IPS-18a (cell line): ENCODE measurements at regions not wholly inside any gene's neighbourhood (a gene's known extent, or its start where the extent isn't known, plus 50 kb on each side); places are given as distances from the start of the nearest gene placed in this dataset.

ENCODE experiments used
- H3K27ac ChIP-seq: one replicate; pipeline ENCODE4 v1.5.1; 2013; ENCODE audit warnings: low read length
- H3K27me3 ChIP-seq: one replicate; pipeline ENCODE4 v1.6.1; 2013; ENCODE audit warnings: mild to moderate bottlenecking, low read length; ENCODE audit not compliant: control insufficient read depth, insufficient read depth
- H3K36me3 ChIP-seq: one replicate; pipeline ENCODE4 v1.6.1; 2013; ENCODE audit warnings: low read depth, low read length; ENCODE audit not compliant: control insufficient read depth
- H3K4me1 ChIP-seq: one replicate; pipeline ENCODE4 v1.6.1; 2013; ENCODE audit warnings: low read depth, low read length; ENCODE audit not compliant: control insufficient read depth
- H3K4me3 ChIP-seq: one replicate; pipeline ENCODE4 v1.5.1; 2013; ENCODE audit warnings: low read length
- H3K9ac ChIP-seq: one replicate; pipeline ENCODE4 v1.6.1; 2013; ENCODE audit warnings: mild to moderate bottlenecking, low read length, moderate library complexity
- H3K9me3 ChIP-seq: one replicate; pipeline ENCODE4 v1.6.1; 2013; ENCODE audit warnings: low read depth, low read length; ENCODE audit not compliant: control insufficient read depth

- no peak overlapping the region for H3K27ac ChIP-seq
- no peaks in the 10 kb centered on the region for H3K36me3 ChIP-seq
- no peak overlapping the region for H3K4me3 ChIP-seq
- no peaks in the 10 kb centered on the region for H3K9me3 ChIP-seq
- H3K27me3 ChIP-seq: no peaks in the 10 kb centered on the region
- H3K4me1 ChIP-seq: no peaks in the 10 kb centered on the region
- no peak overlapping the region for H3K9ac ChIP-seq
Measured at GRCh38 chr4:125849869-125850268, 535.1 kb downstream of the FAT4 start.

DNA sequence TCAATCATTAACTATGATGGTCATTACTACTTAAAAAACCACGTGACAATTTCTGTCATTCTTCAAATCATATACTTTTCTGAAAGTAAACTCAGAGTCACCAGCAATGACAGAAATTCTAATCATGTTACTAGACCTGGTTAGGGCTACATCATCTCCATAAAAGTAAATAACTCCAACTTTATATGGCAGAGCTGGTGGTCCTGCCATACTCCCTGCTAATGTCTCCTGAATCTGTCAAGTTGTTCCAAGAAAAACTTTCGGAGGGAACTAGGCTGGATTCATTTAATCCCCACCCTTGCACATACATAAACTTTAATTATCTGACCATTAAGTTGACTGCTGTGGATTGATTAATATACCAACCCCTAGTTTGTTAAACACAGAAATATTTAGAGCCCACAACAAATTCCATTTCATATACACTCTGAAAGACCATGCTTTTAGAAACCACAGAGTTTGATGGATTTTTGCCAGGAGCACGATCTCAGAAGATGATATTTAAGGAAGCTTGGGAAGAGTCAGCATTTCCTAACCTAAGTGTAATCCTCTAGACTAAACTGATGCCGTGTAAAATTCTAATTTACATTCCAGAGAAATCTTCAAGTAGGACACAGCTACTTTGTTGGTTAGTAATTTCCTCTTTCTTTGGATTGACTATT lies 577.0 kb downstream of the FAT4 start:
- Histone ChIP-seq H3K9ac (no peak overlapping the region), H3K4me1 (no peaks in the 10 kb centered on the region), H3K36me3 (no peaks in the 10 kb centered on the region), H3K9me3 (no peaks in the 10 kb centered on the region), H3K27me3 (no peaks in the 10 kb centered on the region), H3K4me3 (no peak overlapping the region), H3K27ac (no peak overlapping the region)

DNA sequence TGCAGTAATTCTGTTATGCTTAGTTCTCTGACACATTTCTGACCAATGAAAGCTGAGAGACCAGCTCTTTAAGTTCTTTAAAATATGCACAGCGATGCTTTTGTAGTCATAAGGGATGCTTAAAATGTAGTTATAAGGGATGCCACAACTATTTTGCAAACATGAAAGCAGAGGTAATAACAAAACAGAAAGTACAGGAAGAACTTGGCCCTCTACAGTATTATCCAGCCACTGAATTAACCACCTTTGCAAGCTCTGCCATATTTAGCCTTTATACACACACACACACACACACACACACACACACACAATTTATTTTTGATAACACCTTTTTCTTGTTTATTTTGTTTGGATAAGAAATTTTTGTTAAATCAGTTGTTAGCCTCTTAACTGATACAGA lies 590.0 kb downstream of the FAT4 start:
- Histone ChIP-seq H3K9me3 (no peaks in the 10 kb centered on the region), H3K9ac (no peak overlapping the region), H3K36me3 (no peaks in the 10 kb centered on the region), H3K27ac (no peak overlapping the region), H3K4me3 (no peak overlapping the region), H3K27me3 (no peaks in the 10 kb centered on the region), H3K4me1 (no peaks in the 10 kb centered on the region)

GRCh38 chr4:125911058-125911457 lies 596.3 kb downstream of the FAT4 start:
- no peak overlapping the region for H3K9ac ChIP-seq
- no peaks in the 10 kb centered on the region for H3K27me3 ChIP-seq
- H3K4me3 ChIP-seq: no peak overlapping the region
- no peaks in the 10 kb centered on the region for H3K4me1 ChIP-seq
- H3K9me3 ChIP-seq: peaks cover 3% of the 10 kb centered on the region
- no peak overlapping the region for H3K27ac ChIP-seq
- H3K36me3 ChIP-seq: no peaks in the 10 kb centered on the region

- H3K4me1 ChIP-seq: no peaks in the 10 kb centered on the region
- H3K27me3 ChIP-seq: no peaks in the 10 kb centered on the region
- H3K36me3 ChIP-seq: no peaks in the 10 kb centered on the region
- H3K9ac ChIP-seq: no peak overlapping the region
- H3K4me3 ChIP-seq: no peak overlapping the region
- H3K9me3 ChIP-seq: peaks cover 3% of the 10 kb centered on the region
- no peak overlapping the region for H3K27ac ChIP-seq
Measured at GRCh38 chr4:125911481-125911880, 596.7 kb downstream of the FAT4 start.

- no peaks in the 10 kb centered on the region for H3K9me3 ChIP-seq
- no peaks in the 10 kb centered on the region for H3K27me3 ChIP-seq
- H3K36me3 ChIP-seq: no peaks in the 10 kb centered on the region
- no peak overlapping the region for H3K4me3 ChIP-seq
- H3K27ac ChIP-seq: no peak overlapping the region
- no peak overlapping the region for H3K9ac ChIP-seq
- H3K4me1 ChIP-seq: no peaks in the 10 kb centered on the region
Measured at GRCh38 chr4:125917559-125917958, 602.8 kb downstream of the FAT4 start.

DNA sequence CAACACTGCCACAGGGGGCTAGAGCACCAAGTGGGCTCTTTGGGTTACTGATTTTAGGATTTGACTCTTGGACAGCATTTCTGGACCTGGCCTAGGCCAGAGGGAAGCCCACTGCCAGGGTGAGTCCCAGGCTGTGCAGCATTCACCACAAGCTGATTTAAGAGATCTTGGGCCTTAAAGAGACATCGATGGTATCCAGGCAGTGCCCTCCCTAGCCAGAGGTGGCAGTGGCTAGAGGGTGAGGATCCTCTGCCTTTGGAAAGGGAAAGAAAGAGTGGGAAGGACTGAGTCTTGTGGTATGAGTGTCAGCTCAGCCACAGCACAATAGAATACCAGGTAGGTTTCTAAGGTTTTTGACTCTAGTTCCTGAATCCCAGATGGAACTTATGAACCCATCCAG lies 613.9 kb downstream of the FAT4 start:
- Histone ChIP-seq H3K9me3 (no peaks in the 10 kb centered on the region), H3K36me3 (no peaks in the 10 kb centered on the region), H3K27me3 (no peaks in the 10 kb centered on the region), H3K27ac (no peak overlapping the region), H3K4me1 (no peaks in the 10 kb centered on the region), H3K9ac (no peak overlapping the region), H3K4me3 (no peak overlapping the region)

GRCh38 chr4:125938541-125938940 lies 623.8 kb downstream of the FAT4 start:
- H3K27ac ChIP-seq: no peak overlapping the region
- no peak overlapping the region for H3K9ac ChIP-seq

GRCh38 chr4:125940426-125940825 lies 625.7 kb downstream of the FAT4 start:
- Histone ChIP-seq H3K27me3 (no peaks in the 10 kb centered on the region), H3K9ac (no peak overlapping the region), H3K36me3 (no peaks in the 10 kb centered on the region), H3K4me1 (no peaks in the 10 kb centered on the region), H3K4me3 (no peak overlapping the region), H3K27ac (no peak overlapping the region), H3K9me3 (no peaks in the 10 kb centered on the region)

More at GRCh38 chr4:125938541-125938940, 623.8 kb downstream of the FAT4 start:
- H3K36me3 ChIP-seq: no peaks in the 10 kb centered on the region
- no peak overlapping the region for H3K4me3 ChIP-seq
- no peaks in the 10 kb centered on the region for H3K4me1 ChIP-seq
- no peaks in the 10 kb centered on the region for H3K9me3 ChIP-seq
- H3K27me3 ChIP-seq: no peaks in the 10 kb centered on the region

- no peaks in the 10 kb centered on the region for H3K27me3 ChIP-seq
- no peaks in the 10 kb centered on the region for H3K9me3 ChIP-seq
- no peak overlapping the region for H3K4me3 ChIP-seq
- H3K27ac ChIP-seq: no peak overlapping the region
- H3K4me1 ChIP-seq: no peaks in the 10 kb centered on the region
- no peaks in the 10 kb centered on the region for H3K36me3 ChIP-seq
- H3K9ac ChIP-seq: no peak overlapping the region
Measured at GRCh38 chr4:125944966-125945365, 630.2 kb downstream of the FAT4 start.

- Histone ChIP-seq H3K4me1 (no peaks in the 10 kb centered on the region), H3K36me3 (no peaks in the 10 kb centered on the region), H3K27ac (no peak overlapping the region), H3K9ac (no peak overlapping the region), H3K27me3 (no peaks in the 10 kb centered on the region), H3K9me3 (no peaks in the 10 kb centered on the region), H3K4me3 (no peak overlapping the region)
Measured at GRCh38 chr4:125948021-125948420, 633.3 kb downstream of the FAT4 start.

- H3K9me3 ChIP-seq: no peaks in the 10 kb centered on the region
- no peak overlapping the region for H3K27ac ChIP-seq
- no peak overlapping the region for H3K9ac ChIP-seq
- H3K27me3 ChIP-seq: no peaks in the 10 kb centered on the region
- no peaks in the 10 kb centered on the region for H3K4me1 ChIP-seq
- no peak overlapping the region for H3K4me3 ChIP-seq
- H3K36me3 ChIP-seq: no peaks in the 10 kb centered on the region
Measured at GRCh38 chr4:125951261-125951887, 636.6 kb downstream of the FAT4 start.
